WTC11 (cell line): ENCODE measurements at regions not wholly inside any gene's neighbourhood (a gene's known extent, or its start where the extent isn't known, plus 50 kb on each side); places are given as distances from the start of the nearest gene placed in this dataset.
A peak's percentile ranks its signal among the peaks of the same experiment; 100 is the strongest.

Source experiments
- ATAC-seq: fragments of 200-7000 bp; cut with Tn5 transposase; 2 replicates; pipeline ENCODE4 v1.10.0; 2021; ENCODE audit warnings: mild to moderate bottlenecking, moderate library complexity
- CTCF ChIA-PET: fragments of 300-600 bp; sonication (Branson Sonifier 250); formaldehyde crosslinking; loops from one replicate; lab custom pipeline; 2021; ENCODE audit warnings: antibody characterized with exemption; lab: Charles Lee
- POLR2A ChIA-PET: fragments of 350-600 bp; sonication (Branson Sonifier 250); formaldehyde crosslinking; loops from one replicate; lab custom pipeline; 2021; ENCODE audit warnings: antibody characterized with exemption; lab: Charles Lee
- DNase-seq: peaks from one replicate; pipeline ENCODE4 v3.0.0; 2021; ENCODE audit warnings: low spot score
- H3K27ac Mint-ChIP-seq: 2 replicates; pipeline ENCODE4 v1.8.0; 2021; ENCODE audit warnings: mixed read lengths
- H3K27me3 Mint-ChIP-seq: 2 replicates; pipeline ENCODE4 v1.8.0; 2021; ENCODE audit warnings: low read depth, mild to moderate bottlenecking, moderate library complexity, mixed read lengths
- H3K36me3 Mint-ChIP-seq: 2 replicates; pipeline ENCODE4 v1.8.0; 2021; ENCODE audit warnings: mixed read lengths
- H3K4me1 Mint-ChIP-seq: 2 replicates; pipeline ENCODE4 v1.8.0; 2022; ENCODE audit warnings: mixed read lengths
- H3K4me3 Mint-ChIP-seq: 2 replicates; pipeline ENCODE4 v1.8.0; 2021; ENCODE audit warnings: mild to moderate bottlenecking, moderate library complexity, mixed read lengths
- H3K9me3 Mint-ChIP-seq: 2 replicates; pipeline ENCODE4 v1.8.0; 2021; ENCODE audit warnings: mixed read lengths
- E2F5 ChIP-seq: sonication (generic); formaldehyde crosslinking; IDR thresholded peaks from 2 replicates; pipeline ENCODE4 v1.8.1; 2022; ENCODE audit warnings: mild to moderate bottlenecking, moderate library complexity, missing genetic modification reagents
- FOXP1 ChIP-seq: sonication (generic); formaldehyde crosslinking; IDR thresholded peaks from 2 replicates; pipeline ENCODE4 v1.8.0; 2022; ENCODE audit warnings: missing genetic modification reagents, mild to moderate bottlenecking, moderate library complexity, borderline replicate concordance
- FOXP4 ChIP-seq: sonication (generic); formaldehyde crosslinking; IDR thresholded peaks from 2 replicates; pipeline ENCODE4 v1.8.0; 2022; ENCODE audit warnings: mild to moderate bottlenecking, missing genetic modification reagents
- GABPB1 ChIP-seq: sonication (generic); formaldehyde crosslinking; IDR thresholded peaks from 2 replicates; pipeline ENCODE4 v1.8.1; 2023; ENCODE audit warnings: mild to moderate bottlenecking, missing genetic modification reagents
- HMGXB4 ChIP-seq: sonication (generic); formaldehyde crosslinking; IDR thresholded peaks from 2 replicates; pipeline ENCODE4 v1.8.1; 2023; ENCODE audit warnings: mild to moderate bottlenecking, moderate library complexity, missing genetic modification reagents
- JAZF1 ChIP-seq: fragments of 250-450 bp; sonication (Bioruptor Pico); IDR thresholded peaks from 2 replicates; pipeline ENCODE4 v1.9.0; 2021; ENCODE audit warnings: moderate library complexity, mild to moderate bottlenecking, inconsistent platforms
- MYBL2 ChIP-seq: sonication (generic); formaldehyde crosslinking; IDR thresholded peaks from 2 replicates; pipeline ENCODE4 v1.8.1; 2023; ENCODE audit warnings: mild to moderate bottlenecking, moderate library complexity, missing genetic modification reagents
- OVOL2 ChIP-seq: fragments of 250-450 bp; sonication (Bioruptor Pico); IDR thresholded peaks from 2 replicates; pipeline ENCODE4 v1.9.0; 2021; ENCODE audit warnings: mild to moderate bottlenecking, borderline replicate concordance
- SMAD4 ChIP-seq: sonication (generic); formaldehyde crosslinking; IDR thresholded peaks from 2 replicates; pipeline ENCODE4 v1.8.0; 2022; ENCODE audit warnings: mild to moderate bottlenecking, missing genetic modification reagents
- TEAD1 ChIP-seq: sonication (generic); formaldehyde crosslinking; IDR thresholded peaks from 2 replicates; pipeline ENCODE4 v1.8.0; 2022; ENCODE audit warnings: mild to moderate bottlenecking, missing genetic modification reagents
- TEAD4 ChIP-seq: sonication (generic); formaldehyde crosslinking; IDR thresholded peaks from 2 replicates; pipeline ENCODE4 v1.8.0; 2022; ENCODE audit warnings: mild to moderate bottlenecking, missing genetic modification reagents
- USF1 ChIP-seq: sonication (generic); formaldehyde crosslinking; IDR thresholded peaks from 2 replicates; pipeline ENCODE4 v1.8.0; 2022; ENCODE audit warnings: mild to moderate bottlenecking, missing genetic modification reagents
- USF2 ChIP-seq: sonication (generic); formaldehyde crosslinking; IDR thresholded peaks from 2 replicates; pipeline ENCODE4 v1.8.1; 2023; ENCODE audit warnings: mild to moderate bottlenecking, missing genetic modification reagents, moderate library complexity
- ZNF138 ChIP-seq: sonication (generic); formaldehyde crosslinking; conservative IDR thresholded peaks from 2 replicates; pipeline ENCODE4 v1.8.1; 2022; ENCODE audit warnings: mild to moderate bottlenecking, moderate library complexity, missing genetic modification reagents
- ZNF512 ChIP-seq: sonication (generic); formaldehyde crosslinking; IDR thresholded peaks from 2 replicates; pipeline ENCODE4 v1.8.1; 2022; ENCODE audit warnings: missing genetic modification reagents, borderline replicate concordance
- ZSCAN18 ChIP-seq: fragments of 250-450 bp; sonication (Bioruptor Pico); IDR thresholded peaks from 2 replicates; pipeline ENCODE4 v2.1.2; 2022; ENCODE audit warnings: mild to moderate bottlenecking, moderate library complexity

- TF ChIP-seq USF2: no peak
- TF ChIP-seq HMGXB4: no peak
- TF ChIP-seq MYBL2 (CRISPR knock-in tag): no peak
- TF ChIP-seq, all 79 proteins: peak for 0
- no peak for ATAC-seq
- H3K27ac Mint-ChIP-seq: no peak overlapping the region
- no peaks in the 10 kb centered on the region for H3K9me3 Mint-ChIP-seq
- H3K36me3 Mint-ChIP-seq: no peaks in the 10 kb centered on the region
- H3K4me1 Mint-ChIP-seq: no peaks in the 10 kb centered on the region
- DNase-seq: no peak
- no peak overlapping the region for H3K4me3 Mint-ChIP-seq
- ChIA-PET CTCF (interaction anchor here (0.6 to 1.0 kb wide), 2 partner anchors 8 to 158 kb away, joined by 3 read pairs; no protein-coding TSS in a partner anchor), POLR2A (interaction anchor here (0.7 kb wide), 1 partner anchor 123 kb away, joined by 3 read pairs; no protein-coding TSS in a partner anchor)
- no peaks in the 10 kb centered on the region for H3K27me3 Mint-ChIP-seq
Measured at GRCh38 chr6:16973051-16973450, 128.8 kb upstream of the STMND1 start.

- no peak overlapping the region for H3K4me3 Mint-ChIP-seq
- DNase-seq (no peak), ATAC-seq (no peak)
- no peaks in the 10 kb centered on the region for H3K9me3 Mint-ChIP-seq
- ChIA-PET CTCF (interaction anchor here (0.6 to 1.0 kb wide), 2 partner anchors 7 to 158 kb away, joined by 3 read pairs; no protein-coding TSS in a partner anchor), POLR2A (interaction anchor here (0.7 kb wide), 1 partner anchor 123 kb away, joined by 3 read pairs; no protein-coding TSS in a partner anchor)
- no peak overlapping the region for H3K27ac Mint-ChIP-seq
- TF ChIP-seq ZSCAN18 (CRISPR knock-in tag): no peak
- no peak for TF ChIP-seq GABPB1 (CRISPR knock-in tag)
- TF ChIP-seq FOXP1 (CRISPR knock-in tag): no peak
- H3K4me1 Mint-ChIP-seq: no peaks in the 10 kb centered on the region
- H3K27me3 Mint-ChIP-seq: no peaks in the 10 kb centered on the region
- H3K36me3 Mint-ChIP-seq: no peaks in the 10 kb centered on the region
Measured at GRCh38 chr6:16972535-16972934, 129.3 kb upstream of the STMND1 start.

GRCh38 chr6:16969699-16970655 lies 131.9 kb upstream of the STMND1 start:
- peaks cover 2% of the 10 kb centered on the region for H3K4me1 Mint-ChIP-seq
- no peaks in the 10 kb centered on the region for H3K27me3 Mint-ChIP-seq
- no peak for ATAC-seq
- no peak for DNase-seq
- no peaks in the 10 kb centered on the region for H3K36me3 Mint-ChIP-seq
- ChIA-PET CTCF (no interaction called here), POLR2A (no interaction called here)
- H3K27ac Mint-ChIP-seq: no peak overlapping the region
- TF ChIP-seq OVOL2 (CRISPR knock-in tag) (no peak), TEAD4 (CRISPR knock-in tag) (no peak), MYBL2 (CRISPR knock-in tag) (no peak), ZNF512 (peak; percentile 75; the same call in 1 of the 2 replicates)
- no peak overlapping the region for H3K4me3 Mint-ChIP-seq
- no peaks in the 10 kb centered on the region for H3K9me3 Mint-ChIP-seq

GRCh38 chr6:16968101-16968500 lies 133.7 kb upstream of the STMND1 start:
- Mint-ChIP-seq H3K27ac (no peak overlapping the region), H3K4me3 (no peak overlapping the region), H3K4me1 (peaks cover 9% of the 10 kb centered on the region), H3K36me3 (no peaks in the 10 kb centered on the region), H3K9me3 (no peaks in the 10 kb centered on the region), H3K27me3 (no peaks in the 10 kb centered on the region)
- DNase-seq (no peak), ATAC-seq (no peak)
- ChIA-PET CTCF (no interaction called here), POLR2A (no interaction called here)
- TF ChIP-seq JAZF1 (CRISPR knock-in tag) (no peak), TEAD1 (no peak), FOXP4 (no peak), USF1 (CRISPR knock-in tag) (no peak), USF2 (no peak), ZNF138 (CRISPR knock-in tag) (no peak), MYBL2 (CRISPR knock-in tag) (no peak), E2F5 (CRISPR knock-in tag) (no peak), SMAD4 (no peak)
